HTR-8/SVneo (cell line): ENCODE measurements at regions not wholly inside any gene's neighbourhood (a gene's known extent, or its start where the extent isn't known, plus 50 kb on each side); places are given as distances from the start of the nearest gene placed in this dataset.
A peak's percentile ranks its signal among the peaks of the same experiment; 100 is the strongest.
"Not testable (repeated sequence)": the region's sequence is repeated elsewhere in the genome, so short reads cannot be mapped to it uniquely, and the experiment has no call there.

ENCODE experiments used
- DNase-seq: peaks from one replicate; pipeline ENCODE4 v3.0.0; 2011; ENCODE audit warnings: low spot score, mixed read lengths; ENCODE audit not compliant: insufficient read length
- FAIRE-seq: peaks from 2 replicates; lab custom pipeline; 2011; peaks lifted over from hg19 to GRCh38; lab: Jason Lieb, UNC

GRCh38 chr9:87781331-87781730, 55.4 kb downstream of the CTSL start:
- FAIRE-seq (no peak), DNase-seq (no peak)

DNA sequence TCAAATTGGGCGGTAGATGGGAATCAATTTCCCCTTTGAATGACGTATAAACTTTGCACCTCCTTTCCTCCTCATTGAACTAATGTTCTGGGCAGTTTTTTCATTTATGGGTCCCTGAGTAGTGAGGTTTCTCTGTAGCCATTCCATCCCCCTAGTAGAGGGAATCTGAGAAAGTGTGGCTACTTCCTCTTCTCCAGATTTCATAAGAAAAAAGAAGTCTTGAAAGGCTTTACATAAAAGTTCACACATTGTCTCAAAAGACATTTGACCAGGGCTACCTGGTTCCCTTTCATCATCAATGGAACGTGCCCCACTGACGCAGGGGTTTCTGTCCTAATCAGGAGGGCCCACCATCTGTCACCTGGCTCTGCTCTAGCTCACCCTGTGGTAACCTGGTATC, 57.3 kb downstream of the CTSL start:
- DNase-seq (no peak), FAIRE-seq (no peak)

DNA sequence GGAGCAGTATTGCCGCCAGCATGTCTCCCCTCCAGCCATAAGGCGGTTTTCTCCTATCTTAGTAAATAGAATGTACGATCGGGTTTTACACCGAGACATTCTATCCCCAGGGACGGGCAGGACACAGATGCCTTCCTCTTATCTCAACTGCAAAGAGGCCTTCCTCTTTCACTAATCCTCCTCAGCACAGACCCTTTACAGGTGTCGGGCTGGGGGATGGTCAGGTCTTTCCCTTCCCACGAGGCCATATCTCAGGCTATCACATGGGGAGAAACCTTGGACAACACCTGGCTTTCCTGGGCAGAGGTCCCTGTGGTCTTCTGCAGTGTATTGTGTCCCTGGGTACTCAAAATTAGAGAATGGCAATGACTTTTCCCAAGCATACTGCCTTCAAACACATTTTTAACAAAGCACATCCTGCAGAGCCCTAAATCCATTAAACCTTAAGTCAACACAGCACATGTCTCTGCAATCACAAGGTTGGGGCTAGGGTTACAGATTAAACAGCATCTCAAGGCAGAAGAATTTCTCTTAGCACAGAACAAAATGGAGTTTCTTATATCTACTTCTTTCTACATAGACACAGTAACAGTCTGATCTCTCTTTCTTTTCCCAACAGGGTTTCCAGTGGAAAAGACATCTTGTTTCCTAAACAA, 59.5 kb downstream of the CTSL start:
- not testable (repeated sequence) for FAIRE-seq

GRCh38 chr9:87786423-87786822, 60.5 kb downstream of the CTSL start:
- DNase-seq (no peak), FAIRE-seq (no peak)

More for the DNA sequence above, 59.5 kb downstream of the CTSL start:
- not testable (repeated sequence) for DNase-seq

- FAIRE-seq: no peak
Observed at GRCh38 chr9:87786876-87787275, 61.0 kb downstream of the CTSL start.

GRCh38 chr9:87787735-87788134, 61.8 kb downstream of the CTSL start:
- no peak for DNase-seq
- FAIRE-seq: no peak

More at GRCh38 chr9:87786876-87787275, 61.0 kb downstream of the CTSL start:
- no peak for DNase-seq

DNA sequence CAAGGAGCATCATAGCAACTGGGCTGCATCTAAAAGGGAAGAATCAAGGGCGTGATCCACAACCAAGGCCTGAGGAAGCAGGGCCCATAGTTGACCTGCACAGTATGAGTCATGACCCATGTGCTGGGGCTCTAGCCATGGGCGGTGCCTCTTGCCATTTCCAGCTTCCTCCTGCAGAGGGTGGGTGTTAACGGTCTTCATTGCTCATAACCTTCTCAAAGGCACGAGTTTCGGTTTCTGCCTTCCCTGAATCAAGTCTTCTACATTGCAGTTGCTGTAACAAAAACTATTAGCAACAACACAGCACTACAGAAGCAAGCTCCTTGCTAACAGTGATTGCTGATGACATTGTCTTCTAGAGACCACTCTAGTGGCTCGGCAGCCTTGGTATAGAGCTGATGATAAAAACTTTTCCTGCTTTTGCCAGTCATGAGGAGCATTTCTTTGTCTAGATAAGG, 66.9 kb downstream of the CTSL start:
- peak; percentile 7 for DNase-seq

GRCh38 chr9:87793292-87793691, 67.4 kb downstream of the CTSL start:
- DNase-seq (peak; percentile 27), FAIRE-seq (no peak)

More for the DNA sequence above, 66.9 kb downstream of the CTSL start:
- FAIRE-seq: no peak

GRCh38 chr9:87795178-87795577, 69.3 kb downstream of the CTSL start:
- no peak for FAIRE-seq

GRCh38 chr9:87796196-87796595, 70.3 kb downstream of the CTSL start:
- FAIRE-seq (no peak), DNase-seq (no peak)

More at GRCh38 chr9:87795178-87795577, 69.3 kb downstream of the CTSL start:
- no peak for DNase-seq

GRCh38 chr9:87798261-87798833, 72.4 kb downstream of the CTSL start:
- FAIRE-seq: no peak
- DNase-seq: no peak

DNA sequence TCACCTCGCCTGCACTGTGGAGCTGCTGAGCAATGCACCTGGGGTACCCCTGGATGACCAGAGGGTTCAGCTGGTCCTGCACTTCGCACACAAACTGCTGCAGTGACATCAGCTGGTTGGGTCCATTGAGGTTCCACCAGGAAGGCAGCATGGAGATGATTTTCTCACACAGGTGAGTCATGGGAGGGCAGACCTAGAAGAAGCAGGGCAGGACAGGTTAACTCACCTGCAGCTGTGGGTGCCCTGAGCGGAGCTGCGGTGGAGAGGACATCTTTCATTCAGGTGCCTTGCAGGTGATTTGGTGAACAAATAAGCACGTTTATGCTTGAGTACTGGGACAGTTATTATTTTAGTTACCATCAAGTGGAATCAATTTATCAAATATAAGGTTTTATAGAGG, 73.6 kb downstream of the CTSL start:
- DNase-seq (no peak), FAIRE-seq (no peak)

DNA sequence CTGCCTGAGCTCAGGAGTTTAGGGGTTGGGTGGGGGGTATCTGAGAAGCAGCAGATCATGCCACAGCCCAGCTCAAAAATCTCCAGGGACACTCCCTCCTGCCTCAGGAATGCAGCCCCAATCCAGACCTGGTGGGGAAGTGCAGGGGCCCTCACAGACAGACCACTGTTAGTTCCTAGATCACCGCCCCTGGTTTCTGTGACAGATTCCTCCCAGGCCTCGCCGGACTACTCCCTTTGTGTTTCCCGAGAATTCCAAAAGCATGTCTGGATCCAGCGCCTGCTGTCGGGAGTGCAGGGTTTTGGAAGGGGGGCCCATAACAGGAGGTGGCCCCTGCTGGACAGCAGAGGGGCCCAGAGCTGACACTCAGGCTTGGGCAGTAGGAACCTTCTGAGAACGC, 74.5 kb downstream of the CTSL start:
- FAIRE-seq (no peak), DNase-seq (no peak)

- no peak for DNase-seq
- FAIRE-seq: no peak
Observed at GRCh38 chr9:87801013-87801412, 75.1 kb downstream of the CTSL start.

- FAIRE-seq (no peak), DNase-seq (no peak)
Observed at GRCh38 chr9:87803166-87803565, 77.2 kb downstream of the CTSL start.

DNA sequence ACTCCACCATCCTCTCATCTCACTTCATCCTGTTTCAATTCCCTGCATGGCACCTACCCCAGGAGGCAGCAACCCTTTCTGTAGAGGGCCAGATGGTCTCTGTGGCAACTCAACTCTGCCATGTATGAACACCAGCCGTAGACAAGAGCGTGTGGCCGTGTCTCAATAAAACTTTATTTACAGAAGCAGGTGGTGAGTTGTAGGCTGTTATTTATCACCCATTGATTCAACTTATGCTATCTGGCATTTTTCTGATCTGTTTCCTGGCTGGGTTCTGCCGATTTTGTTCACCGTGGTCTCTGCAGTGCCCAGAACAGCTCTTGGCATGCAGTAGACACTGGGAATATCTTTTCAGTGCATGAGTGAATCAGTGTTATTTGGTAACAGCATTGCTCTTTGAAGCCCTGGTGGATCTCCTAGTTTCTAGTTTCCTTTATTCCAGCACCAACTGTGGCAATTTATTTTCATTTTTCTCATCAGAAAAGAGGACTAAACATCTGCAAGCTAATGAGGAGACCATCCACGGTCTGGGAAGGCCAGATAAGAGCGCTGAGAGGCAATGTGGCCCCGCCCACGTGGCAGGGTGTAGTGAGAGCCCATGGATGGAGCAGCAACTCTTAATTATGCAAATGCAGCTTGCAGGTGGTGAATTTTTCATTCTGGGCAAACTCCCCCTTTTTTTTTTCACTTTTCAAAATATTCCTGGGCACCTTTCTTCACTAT, 77.9 kb downstream of the CTSL start:
- FAIRE-seq: no peak
- DNase-seq: no peak

GRCh38 chr9:87805259-87805658, 77.4 kb upstream of the SPATA31E1 start:
- DNase-seq: no peak
- FAIRE-seq: no peak

DNA sequence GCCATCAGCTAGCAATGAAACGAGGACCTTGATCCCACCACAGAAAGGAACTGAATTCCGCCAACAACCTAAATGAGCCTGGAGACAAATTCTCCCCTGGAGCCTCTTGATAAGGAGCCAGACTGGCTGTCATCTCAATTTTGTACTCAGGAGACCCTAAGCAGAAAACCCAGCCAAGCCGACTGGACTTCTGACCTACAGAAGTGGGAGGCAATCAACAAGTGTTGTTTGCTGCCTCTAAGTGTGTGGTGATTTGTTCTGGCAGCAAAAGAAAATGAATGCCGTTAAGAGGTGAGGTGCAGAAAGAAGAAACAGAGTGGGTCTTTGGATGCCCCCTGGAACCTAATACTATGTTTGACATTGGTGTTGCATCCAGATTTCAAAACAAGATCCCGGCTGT, 72.7 kb upstream of the SPATA31E1 start:
- no peak for FAIRE-seq
- no peak for DNase-seq

GRCh38 chr9:87810679-87811178, 71.9 kb upstream of the SPATA31E1 start:
- no peak for FAIRE-seq

GRCh38 chr9:87812375-87813118, 70.1 kb upstream of the SPATA31E1 start:
- FAIRE-seq (no peak), DNase-seq (peak; percentile 14)

More at GRCh38 chr9:87810679-87811178, 71.9 kb upstream of the SPATA31E1 start:
- no peak for DNase-seq
